Fibroblast of the aortic adventitia (primary cell): ENCODE measurements at regions not wholly inside any gene's neighbourhood (a gene's known extent, or its start where the extent isn't known, plus 50 kb on each side); places are given as distances from the start of the nearest gene placed in this dataset.
A peak's percentile ranks its signal among the peaks of the same experiment; 100 is the strongest.

ENCODE experiments used
- DNase-seq: peaks from one replicate; pipeline ENCODE4 v3.0.0-alpha.2; 2010; ENCODE audit warnings: low read depth
- H3K4me3 ChIP-seq: 2 replicates; pipeline ENCODE4 v1.5.1; 2011; ENCODE audit warnings: low read depth, mild to moderate bottlenecking, control low read depth, low read length, moderate library complexity
- TF ChIP-seq, protein P1 (sequence below): IDR thresholded peaks from 2 replicates; pipeline ENCODE4 v1.5.1; 2011; ENCODE audit warnings: mild to moderate bottlenecking, low read length, control low read depth, inconsistent platforms; ENCODE audit not compliant: insufficient read depth

DNA sequence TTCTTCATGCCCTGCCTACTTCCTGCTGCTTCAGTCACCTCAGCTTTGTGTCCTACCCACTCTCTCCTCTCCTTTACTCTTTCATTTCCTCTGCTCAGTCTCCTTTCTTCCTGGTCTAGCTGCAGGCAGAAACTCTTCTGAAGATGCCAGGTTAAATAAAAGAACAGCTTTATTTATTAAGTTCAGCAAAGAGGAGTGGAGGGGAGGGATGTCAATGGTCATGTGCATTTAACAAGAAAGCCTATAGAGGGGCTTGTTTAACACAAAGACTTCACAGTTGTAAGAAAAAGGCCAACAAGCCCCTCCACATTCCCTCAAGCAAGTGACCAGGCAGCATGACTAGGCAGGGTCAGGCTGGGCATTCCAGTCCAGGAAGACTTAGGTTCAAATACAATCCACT is 609.2 kb downstream of the INSC start:
- TF ChIP-seq, protein P1, sequence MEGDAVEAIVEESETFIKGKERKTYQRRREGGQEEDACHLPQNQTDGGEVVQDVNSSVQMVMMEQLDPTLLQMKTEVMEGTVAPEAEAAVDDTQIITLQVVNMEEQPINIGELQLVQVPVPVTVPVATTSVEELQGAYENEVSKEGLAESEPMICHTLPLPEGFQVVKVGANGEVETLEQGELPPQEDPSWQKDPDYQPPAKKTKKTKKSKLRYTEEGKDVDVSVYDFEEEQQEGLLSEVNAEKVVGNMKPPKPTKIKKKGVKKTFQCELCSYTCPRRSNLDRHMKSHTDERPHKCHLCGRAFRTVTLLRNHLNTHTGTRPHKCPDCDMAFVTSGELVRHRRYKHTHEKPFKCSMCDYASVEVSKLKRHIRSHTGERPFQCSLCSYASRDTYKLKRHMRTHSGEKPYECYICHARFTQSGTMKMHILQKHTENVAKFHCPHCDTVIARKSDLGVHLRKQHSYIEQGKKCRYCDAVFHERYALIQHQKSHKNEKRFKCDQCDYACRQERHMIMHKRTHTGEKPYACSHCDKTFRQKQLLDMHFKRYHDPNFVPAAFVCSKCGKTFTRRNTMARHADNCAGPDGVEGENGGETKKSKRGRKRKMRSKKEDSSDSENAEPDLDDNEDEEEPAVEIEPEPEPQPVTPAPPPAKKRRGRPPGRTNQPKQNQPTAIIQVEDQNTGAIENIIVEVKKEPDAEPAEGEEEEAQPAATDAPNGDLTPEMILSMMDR = no peak

DNA sequence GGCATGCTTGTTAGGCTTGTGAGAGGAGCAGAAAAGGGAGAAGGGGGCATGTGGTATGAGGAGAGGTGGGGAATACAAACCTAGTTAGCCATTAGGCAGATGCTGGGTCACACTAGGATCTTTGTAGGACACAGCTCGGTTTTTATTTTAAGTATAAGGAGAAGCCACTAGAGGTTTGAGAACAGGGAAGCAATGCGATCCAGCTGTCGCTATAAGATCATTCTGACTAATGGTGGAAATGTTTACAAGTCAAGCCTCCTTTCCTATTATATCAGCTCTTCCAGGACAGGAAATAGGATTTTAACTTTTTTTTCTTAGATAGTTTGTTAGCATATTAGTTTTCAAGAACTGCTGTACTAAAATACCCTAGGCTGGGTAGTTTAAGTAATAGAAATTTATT is 609.9 kb downstream of the INSC start:
- H3K4me3 ChIP-seq = no peak overlapping the region
- DNase-seq = no peak
- TF ChIP-seq, protein P1 = no peak

More for the DNA sequence above, 609.2 kb downstream of the INSC start:
- H3K4me3 ChIP-seq = no peak overlapping the region
- no peak for DNase-seq

DNA sequence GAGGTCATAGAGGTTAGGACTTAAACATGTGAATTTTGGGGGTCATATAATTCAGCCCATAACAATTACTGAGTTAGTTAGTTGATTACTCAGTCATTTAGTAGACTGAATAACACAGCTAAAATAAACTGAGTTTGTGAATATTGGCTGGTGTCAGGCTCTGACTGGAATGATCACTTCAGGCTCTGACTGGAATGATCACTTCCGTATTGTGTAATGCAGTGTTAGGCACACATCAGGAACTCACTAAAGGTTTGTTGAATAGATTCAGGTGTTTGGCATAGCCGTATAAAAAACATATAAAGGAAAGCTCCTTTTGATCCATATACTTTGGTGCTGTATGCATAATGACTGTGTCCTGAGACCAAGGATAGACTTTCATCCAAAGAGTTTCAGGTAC is 610.5 kb downstream of the INSC start:
- no peak overlapping the region for H3K4me3 ChIP-seq
- TF ChIP-seq, protein P1 = no peak
- no peak for DNase-seq

DNA sequence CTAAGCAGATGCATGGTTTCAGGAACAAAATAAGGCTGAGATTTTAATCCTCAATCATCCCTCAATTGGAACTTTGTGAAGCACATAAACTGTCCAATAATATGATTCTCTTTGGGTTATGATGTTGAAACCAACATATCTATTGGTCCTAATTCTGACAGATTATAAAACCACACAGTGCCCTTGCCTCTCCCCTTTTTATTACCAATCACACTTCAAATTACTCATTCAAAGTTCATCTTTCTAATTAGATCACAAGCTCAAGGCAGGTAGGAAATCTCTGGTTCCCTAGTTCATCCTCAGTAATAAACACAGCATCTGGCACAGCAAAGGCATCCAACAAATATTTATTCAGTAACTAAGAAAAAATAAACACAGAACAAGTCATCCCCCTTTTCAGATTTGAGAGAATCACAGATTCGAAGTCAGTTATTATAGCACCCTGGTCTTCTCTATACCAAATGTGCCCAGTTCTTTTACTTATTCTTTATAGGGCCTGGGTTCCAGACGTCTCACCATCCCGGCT is 611.6 kb downstream of the INSC start:
- H3K4me3 ChIP-seq = no peak overlapping the region
- TF ChIP-seq, protein P1 = no peak
- DNase-seq = no peak

DNA sequence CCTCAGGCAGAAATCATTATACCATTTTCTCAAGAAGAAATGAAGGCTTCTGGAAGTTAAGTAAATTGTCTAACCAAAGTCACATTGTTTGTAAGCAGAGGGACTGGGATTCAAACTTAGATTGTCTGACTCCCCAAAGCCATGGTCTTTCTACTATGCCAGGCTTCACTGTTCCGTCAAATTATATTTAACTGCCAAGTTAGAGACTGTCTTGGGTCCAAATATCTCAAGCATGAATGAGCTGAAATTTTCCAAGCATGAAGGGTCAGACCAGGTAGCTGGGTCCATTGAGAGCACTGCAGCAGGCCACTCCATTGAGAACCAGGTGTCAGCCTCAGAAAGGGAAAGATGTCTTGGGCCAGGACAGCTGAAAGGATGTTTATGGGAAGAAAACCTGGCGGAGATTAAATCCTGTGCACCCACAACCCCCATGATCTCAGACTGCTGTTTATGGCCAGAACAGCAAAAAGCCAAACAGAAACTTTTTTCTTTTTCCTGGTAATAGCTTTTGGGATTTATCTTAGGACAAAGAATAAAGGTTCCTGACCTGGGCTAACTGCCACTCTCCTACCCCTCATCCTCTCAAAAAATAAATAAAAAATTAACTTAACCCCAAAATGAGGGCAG is 612.3 kb downstream of the INSC start:
- DNase-seq = no peak
- TF ChIP-seq, protein P1 = no peak
- H3K4me3 ChIP-seq = no peak overlapping the region

DNA sequence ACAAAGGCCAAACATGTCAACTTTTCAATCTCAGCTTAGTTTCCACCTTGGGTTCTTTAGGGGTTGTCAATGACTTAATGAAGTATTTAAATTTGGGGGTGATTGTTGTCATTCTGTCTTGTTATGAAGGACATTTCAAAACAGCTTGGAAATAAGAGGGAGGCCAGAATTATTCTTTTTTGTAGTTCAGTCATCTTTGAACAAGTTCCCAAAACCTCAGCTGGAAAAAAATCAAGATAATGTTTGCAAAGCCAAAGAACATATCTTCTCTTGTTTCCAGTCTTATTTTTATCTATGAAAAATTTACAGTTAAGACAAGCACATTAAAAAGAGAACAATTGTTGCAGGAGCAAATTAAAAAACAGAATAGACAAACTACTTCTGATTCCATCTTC is 612.8 kb downstream of the INSC start:
- peak; percentile 12 for DNase-seq
- TF ChIP-seq, protein P1 = no peak
- no peak overlapping the region for H3K4me3 ChIP-seq

DNA sequence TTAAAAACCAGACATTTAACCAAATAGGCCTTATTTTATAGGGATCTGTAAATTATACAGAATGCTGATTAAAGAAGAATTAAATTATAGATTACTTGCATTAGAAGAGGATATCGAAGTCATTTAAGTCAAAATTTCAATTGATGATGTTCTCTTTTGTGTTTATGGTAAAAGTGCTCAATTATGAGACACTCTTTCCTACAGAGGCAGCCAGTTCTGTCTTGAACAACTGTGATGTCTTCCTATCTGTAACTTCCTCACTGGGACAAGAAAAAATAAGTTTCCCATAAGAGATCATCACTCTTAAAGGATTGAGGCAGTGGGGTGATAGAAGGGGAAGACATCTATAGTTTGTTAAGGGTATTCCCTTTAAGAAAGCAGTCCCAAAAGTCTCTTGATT is 613.5 kb downstream of the INSC start:
- H3K4me3 ChIP-seq = no peak overlapping the region
- DNase-seq = no peak
- TF ChIP-seq, protein P1 = no peak
